Smooth muscle cell (in vitro differentiated cells): ENCODE measurements at regions not wholly inside any gene's neighbourhood (a gene's known extent, or its start where the extent isn't known, plus 50 kb on each side); places are given as distances from the start of the nearest gene placed in this dataset.

Experiments
- DNase-seq: peaks from one replicate; lab custom pipeline; 2025; ENCODE audit not compliant: unreplicated experiment; lab: John Stamatoyannopoulos, UW
- H2AFZ ChIP-seq: fragments of 200-600 bp; sonication (generic); 2 replicates; pipeline ENCODE4 v1.6.0; 2016; ENCODE audit warnings: antibody characterized with exemption, low read depth, mild to moderate bottlenecking
- H3F3A ChIP-seq: fragments of 200-600 bp; sonication (generic); 2 replicates; pipeline ENCODE4 v1.6.0; 2017; ENCODE audit warnings: antibody characterized with exemption, low read depth
- H3K27ac ChIP-seq: fragments of 200-600 bp; sonication (generic); 2 replicates; pipeline ENCODE4 v1.5.1; 2016; ENCODE audit warnings: low read depth, mild to moderate bottlenecking
- H3K27me3 ChIP-seq: fragments of 200-600 bp; sonication (generic); 2 replicates; pipeline ENCODE4 v1.6.1; 2016; ENCODE audit warnings: low read depth, mild to moderate bottlenecking
- H3K36me3 ChIP-seq: fragments of 200-600 bp; sonication (generic); 2 replicates; pipeline ENCODE4 v1.5.1; 2016; ENCODE audit warnings: low read depth
- H3K4me1 ChIP-seq: fragments of 200-600 bp; sonication (generic); 2 replicates; pipeline ENCODE4 v1.5.1; 2016; ENCODE audit warnings: low read depth
- H3K4me2 ChIP-seq: fragments of 200-600 bp; sonication (generic); 2 replicates; pipeline ENCODE4 v1.6.0; 2016; ENCODE audit warnings: mild to moderate bottlenecking
- H3K4me3 ChIP-seq: fragments of 200-600 bp; sonication (generic); 2 replicates; pipeline ENCODE4 v1.5.1; 2016; ENCODE audit warnings: mild to moderate bottlenecking
- H3K79me2 ChIP-seq: fragments of 200-600 bp; sonication (generic); 2 replicates; pipeline ENCODE4 v1.6.0; 2016; ENCODE audit warnings: low read depth, mild to moderate bottlenecking
- H3K9ac ChIP-seq: fragments of 200-600 bp; sonication (generic); 2 replicates; pipeline ENCODE4 v1.6.0; 2016; ENCODE audit warnings: low read depth
- H3K9me3 ChIP-seq: fragments of 200-600 bp; sonication (generic); replicated peaks from 2 replicates; pipeline ENCODE4 v1.5.1; 2016; ENCODE audit warnings: low read depth
- H4K20me1 ChIP-seq: fragments of 200-600 bp; sonication (generic); 2 replicates; pipeline ENCODE4 v1.6.0; 2016; ENCODE audit warnings: low read depth
- WGBS: methylation state at CpG from one replicate; pipeline ENCODE4 v1.1.7; 2016; ENCODE audit warnings: low lambda C conversion rate; 5-methylcytosine and 5-hydroxymethylcytosine counted together
- TF ChIP-seq, protein P1 (sequence below): fragments of 200-600 bp; sonication (generic); IDR thresholded peaks from 2 replicates; pipeline ENCODE4 v1.5.1; 2017; ENCODE audit warnings: borderline replicate concordance, mild to moderate bottlenecking, antibody characterized with exemption; ENCODE audit not compliant: insufficient read depth, poor library complexity, severe bottlenecking

GRCh38 chr4:100799761-100800539 is 282.1 kb upstream of the EMCN start:
- Histone ChIP-seq H2AFZ (no peak overlapping the region), H3K9ac (no peak overlapping the region), H4K20me1 (no peaks in the 10 kb centered on the region), H3F3A (no peaks in the 10 kb centered on the region), H3K9me3 (no peaks in the 10 kb centered on the region), H3K4me3 (no peak overlapping the region), H3K4me2 (no peak overlapping the region), H3K4me1 (peaks cover 5% of the 10 kb centered on the region), H3K27me3 (no peaks in the 10 kb centered on the region), H3K27ac (no peak overlapping the region), H3K79me2 (no peaks in the 10 kb centered on the region), H3K36me3 (no peaks in the 10 kb centered on the region)
- no peak for DNase-seq
- 88% methylated on average over 7 of the region's 7 CpGs for WGBS
- TF ChIP-seq, protein P1, sequence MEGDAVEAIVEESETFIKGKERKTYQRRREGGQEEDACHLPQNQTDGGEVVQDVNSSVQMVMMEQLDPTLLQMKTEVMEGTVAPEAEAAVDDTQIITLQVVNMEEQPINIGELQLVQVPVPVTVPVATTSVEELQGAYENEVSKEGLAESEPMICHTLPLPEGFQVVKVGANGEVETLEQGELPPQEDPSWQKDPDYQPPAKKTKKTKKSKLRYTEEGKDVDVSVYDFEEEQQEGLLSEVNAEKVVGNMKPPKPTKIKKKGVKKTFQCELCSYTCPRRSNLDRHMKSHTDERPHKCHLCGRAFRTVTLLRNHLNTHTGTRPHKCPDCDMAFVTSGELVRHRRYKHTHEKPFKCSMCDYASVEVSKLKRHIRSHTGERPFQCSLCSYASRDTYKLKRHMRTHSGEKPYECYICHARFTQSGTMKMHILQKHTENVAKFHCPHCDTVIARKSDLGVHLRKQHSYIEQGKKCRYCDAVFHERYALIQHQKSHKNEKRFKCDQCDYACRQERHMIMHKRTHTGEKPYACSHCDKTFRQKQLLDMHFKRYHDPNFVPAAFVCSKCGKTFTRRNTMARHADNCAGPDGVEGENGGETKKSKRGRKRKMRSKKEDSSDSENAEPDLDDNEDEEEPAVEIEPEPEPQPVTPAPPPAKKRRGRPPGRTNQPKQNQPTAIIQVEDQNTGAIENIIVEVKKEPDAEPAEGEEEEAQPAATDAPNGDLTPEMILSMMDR = no peak

- 0% methylated on average over 1 of the region's 1 CpG for WGBS
- Histone ChIP-seq H4K20me1 (no peaks in the 10 kb centered on the region), H3F3A (no peaks in the 10 kb centered on the region), H3K9me3 (no peaks in the 10 kb centered on the region), H3K4me1 (no peaks in the 10 kb centered on the region), H3K4me2 (no peak overlapping the region), H3K27ac (no peak overlapping the region), H2AFZ (no peak overlapping the region), H3K27me3 (no peaks in the 10 kb centered on the region), H3K79me2 (no peaks in the 10 kb centered on the region), H3K4me3 (no peak overlapping the region), H3K36me3 (no peaks in the 10 kb centered on the region), H3K9ac (no peak overlapping the region)
- TF ChIP-seq, protein P1 = no peak
- no peak for DNase-seq
These were observed 280.0 kb upstream of the EMCN start for GRCh38 chr4:100797791-100798190.

GRCh38 chr4:100797356-100797755 is 279.5 kb upstream of the EMCN start:
- Histone ChIP-seq H3K4me1 (no peaks in the 10 kb centered on the region), H3K79me2 (no peaks in the 10 kb centered on the region), H3K27ac (no peak overlapping the region), H3K36me3 (no peaks in the 10 kb centered on the region), H3K9me3 (no peaks in the 10 kb centered on the region), H3K9ac (no peak overlapping the region), H3F3A (no peaks in the 10 kb centered on the region), H4K20me1 (no peaks in the 10 kb centered on the region), H3K27me3 (no peaks in the 10 kb centered on the region), H3K4me2 (no peak overlapping the region), H2AFZ (no peak overlapping the region), H3K4me3 (no peak overlapping the region)
- WGBS = 96% methylated on average over 1 of the region's 1 CpG
- TF ChIP-seq, protein P1 = no peak
- no peak for DNase-seq

DNA sequence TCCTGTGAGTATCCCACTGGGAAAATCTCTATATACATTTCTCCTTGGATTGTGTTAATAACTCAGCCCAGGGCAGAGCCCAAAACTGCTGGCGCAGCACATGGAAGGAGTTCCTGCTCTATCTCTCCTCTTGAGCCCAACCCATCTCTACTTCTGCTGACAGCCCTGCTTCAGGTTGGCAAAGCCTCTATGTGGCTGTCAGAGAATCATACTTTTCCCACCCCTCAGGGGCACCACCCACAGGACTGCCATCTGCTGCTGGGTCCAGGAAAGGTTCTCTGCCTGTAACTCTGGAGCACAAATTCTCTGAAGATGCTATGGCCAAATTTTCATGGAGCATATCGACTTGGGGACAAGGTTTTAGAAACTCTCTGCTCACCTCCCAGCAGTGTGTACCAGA is 278.5 kb upstream of the EMCN start:
- Histone ChIP-seq H3K36me3 (no peaks in the 10 kb centered on the region), H4K20me1 (no peaks in the 10 kb centered on the region), H3K4me3 (no peak overlapping the region), H3K4me2 (no peak overlapping the region), H3K27me3 (no peaks in the 10 kb centered on the region), H3F3A (no peaks in the 10 kb centered on the region), H3K9ac (no peak overlapping the region), H3K9me3 (no peaks in the 10 kb centered on the region), H3K79me2 (no peaks in the 10 kb centered on the region), H2AFZ (no peak overlapping the region), H3K27ac (no peak overlapping the region), H3K4me1 (no peaks in the 10 kb centered on the region)
- WGBS = 98% methylated on average over 2 of the region's 2 CpGs
- no peak for DNase-seq
- TF ChIP-seq, protein P1 = no peak
